AG09319 (cell line): ENCODE measurements at regions not wholly inside any gene's neighbourhood (a gene's known extent, or its start where the extent isn't known, plus 50 kb on each side); places are given as distances from the start of the nearest gene placed in this dataset.
"Not testable (repeated sequence)": the region's sequence is repeated elsewhere in the genome, so short reads cannot be mapped to it uniquely, and the experiment has no call there.

Experiments
- DNase-seq: peaks from one replicate; pipeline ENCODE4 v3.0.0-alpha.2; 2010; ENCODE audit warnings: low read depth; ENCODE audit errors: extremely low read depth
- TF ChIP-seq, protein P1 (sequence below): IDR thresholded peaks from 2 replicates; pipeline ENCODE4 v1.5.1; 2011; ENCODE audit warnings: low read depth, mild to moderate bottlenecking, inconsistent platforms, low read length, moderate library complexity

- DNase-seq: no peak
- TF ChIP-seq, protein P1, sequence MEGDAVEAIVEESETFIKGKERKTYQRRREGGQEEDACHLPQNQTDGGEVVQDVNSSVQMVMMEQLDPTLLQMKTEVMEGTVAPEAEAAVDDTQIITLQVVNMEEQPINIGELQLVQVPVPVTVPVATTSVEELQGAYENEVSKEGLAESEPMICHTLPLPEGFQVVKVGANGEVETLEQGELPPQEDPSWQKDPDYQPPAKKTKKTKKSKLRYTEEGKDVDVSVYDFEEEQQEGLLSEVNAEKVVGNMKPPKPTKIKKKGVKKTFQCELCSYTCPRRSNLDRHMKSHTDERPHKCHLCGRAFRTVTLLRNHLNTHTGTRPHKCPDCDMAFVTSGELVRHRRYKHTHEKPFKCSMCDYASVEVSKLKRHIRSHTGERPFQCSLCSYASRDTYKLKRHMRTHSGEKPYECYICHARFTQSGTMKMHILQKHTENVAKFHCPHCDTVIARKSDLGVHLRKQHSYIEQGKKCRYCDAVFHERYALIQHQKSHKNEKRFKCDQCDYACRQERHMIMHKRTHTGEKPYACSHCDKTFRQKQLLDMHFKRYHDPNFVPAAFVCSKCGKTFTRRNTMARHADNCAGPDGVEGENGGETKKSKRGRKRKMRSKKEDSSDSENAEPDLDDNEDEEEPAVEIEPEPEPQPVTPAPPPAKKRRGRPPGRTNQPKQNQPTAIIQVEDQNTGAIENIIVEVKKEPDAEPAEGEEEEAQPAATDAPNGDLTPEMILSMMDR: no peak
Observed at GRCh38 chr2:113337809-113338208, 59.1 kb upstream of the PAX8 start.

DNA sequence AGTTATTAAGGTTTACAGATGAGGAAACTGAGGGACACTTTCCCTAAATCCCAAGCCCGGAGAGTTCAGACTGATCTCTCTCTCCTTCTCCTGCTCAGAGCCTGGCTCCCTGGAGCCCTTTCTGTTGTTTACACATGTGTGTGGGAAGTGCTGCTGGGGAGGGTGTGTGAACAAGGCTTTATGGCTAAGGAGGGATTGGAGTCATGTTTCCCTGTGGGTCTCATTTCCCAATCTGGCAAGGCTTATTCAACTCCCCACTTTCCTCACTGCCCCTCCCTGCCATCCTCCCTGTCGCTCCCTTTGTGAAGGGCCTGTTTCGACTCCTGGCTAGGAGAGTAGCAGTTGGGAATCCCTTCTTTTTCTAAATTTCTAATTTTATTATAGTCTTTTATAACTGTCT is 57.3 kb upstream of the PAX8 start:
- DNase-seq: not testable (repeated sequence)

- no peak for DNase-seq
- TF ChIP-seq, protein P1: no peak
Observed at GRCh38 chr2:113334147-113334546, 55.4 kb upstream of the PAX8 start.

GRCh38 chr2:113333735-113334134 is 55.0 kb upstream of the PAX8 start:
- not testable (repeated sequence) for DNase-seq

DNA sequence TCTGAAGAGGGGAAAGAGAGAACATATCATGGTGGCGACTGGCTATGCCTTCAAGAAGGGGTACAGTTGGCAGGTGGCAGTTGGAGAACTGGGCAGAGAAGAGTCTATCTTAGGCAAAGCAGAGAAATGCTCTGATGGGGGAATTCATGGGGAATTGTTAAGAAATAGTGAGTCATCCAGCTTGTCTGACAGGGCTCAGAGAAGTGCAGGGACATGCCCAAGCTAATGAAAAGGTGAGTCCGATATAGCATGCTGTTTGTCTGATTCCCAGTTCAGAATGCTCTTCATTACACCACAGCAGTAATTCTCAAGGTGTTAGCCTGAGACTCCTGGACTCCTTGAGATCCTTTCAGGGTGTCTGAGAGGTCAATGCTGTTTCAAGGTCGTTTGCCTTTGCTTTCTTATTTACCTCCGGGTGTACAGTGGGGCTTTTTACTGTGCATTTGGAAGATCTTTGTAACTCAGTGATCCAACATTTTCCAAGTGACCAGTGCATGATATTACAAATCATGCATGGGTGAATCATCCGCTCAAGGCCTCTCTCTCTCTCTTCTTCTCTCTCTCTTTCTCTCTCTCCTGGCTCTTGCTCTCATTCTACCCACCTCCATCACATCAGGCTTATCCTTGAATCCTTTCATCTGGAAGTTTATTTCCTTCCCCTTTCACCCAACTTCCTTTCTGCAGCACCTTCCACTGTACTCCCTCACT is 51.5 kb upstream of the PAX8 start:
- DNase-seq: not testable (repeated sequence)

GRCh38 chr2:113328973-113329372 is 50.3 kb upstream of the PAX8 start:
- DNase-seq: not testable (repeated sequence)

- DNase-seq: not testable (repeated sequence)
Observed at GRCh38 chr2:113328572-113328971, 49.9 kb upstream of the PAX8 start.
